Activated naive CD4-positive, alpha-beta T cell treated with anti-CD3 and anti-CD28 coated beads for 36 hours (primary cell): ENCODE measurements at regions not wholly inside any gene's neighbourhood (a gene's known extent, or its start where the extent isn't known, plus 50 kb on each side); places are given as distances from the start of the nearest gene placed in this dataset.
"Not testable (repeated sequence)": the region's sequence is repeated elsewhere in the genome, so short reads cannot be mapped to it uniquely, and the experiment has no call there.

ENCODE experiments used
- CTCF ChIA-PET: fragments of 350-600 bp; sonication (Branson Sonifier 250); formaldehyde crosslinking; loops from one replicate; lab custom pipeline; 2021; ENCODE audit warnings: antibody characterized with exemption; lab: Charles Lee
- DNase-seq: peaks from one replicate; pipeline ENCODE4 v3.0.0-alpha.2; 2020
- H3K27ac Mint-ChIP-seq: one replicate; pipeline ENCODE4 v1.8.0; 2021; ENCODE audit warnings: mild to moderate bottlenecking, mixed read lengths
- H3K27me3 Mint-ChIP-seq: one replicate; pipeline ENCODE4 v1.8.0; 2021; ENCODE audit warnings: low read depth, mixed read lengths
- H3K36me3 Mint-ChIP-seq: one replicate; pipeline ENCODE4 v1.8.0; 2021; ENCODE audit warnings: low read depth, mixed read lengths
- H3K4me1 Mint-ChIP-seq: one replicate; pipeline ENCODE4 v1.8.0; 2021; ENCODE audit warnings: low read depth, mixed read lengths
- H3K4me3 Mint-ChIP-seq: one replicate; pipeline ENCODE4 v1.8.0; 2021; ENCODE audit warnings: mild to moderate bottlenecking, moderate library complexity, mixed read lengths
- H3K9me3 Mint-ChIP-seq: one replicate; pipeline ENCODE4 v1.8.0; 2021; ENCODE audit warnings: mixed read lengths
- intact Hi-C: fragments of 100-400 bp; cut with micrococcal nuclease; formaldehyde crosslinking; loops from one replicate; pipeline ENCODE4 v1.15.1; 2023

- Mint-ChIP-seq H3K9me3 (peaks cover 1% of the 10 kb centered on the region), H3K36me3 (no peaks in the 10 kb centered on the region), H3K27me3 (no peaks in the 10 kb centered on the region), H3K4me1 (no peaks in the 10 kb centered on the region), H3K27ac (no peak overlapping the region), H3K4me3 (no peak overlapping the region)
- no peak for DNase-seq
- CTCF ChIA-PET = no interaction called here
- intact Hi-C loops = no loop called here
Measured at GRCh38 chr3:34155666-34156065, 357.2 kb downstream of the PDCD6IP start.

- H3K27me3 Mint-ChIP-seq = no peaks in the 10 kb centered on the region
Measured at GRCh38 chr3:34157491-34157890, 359.1 kb downstream of the PDCD6IP start.

DNA sequence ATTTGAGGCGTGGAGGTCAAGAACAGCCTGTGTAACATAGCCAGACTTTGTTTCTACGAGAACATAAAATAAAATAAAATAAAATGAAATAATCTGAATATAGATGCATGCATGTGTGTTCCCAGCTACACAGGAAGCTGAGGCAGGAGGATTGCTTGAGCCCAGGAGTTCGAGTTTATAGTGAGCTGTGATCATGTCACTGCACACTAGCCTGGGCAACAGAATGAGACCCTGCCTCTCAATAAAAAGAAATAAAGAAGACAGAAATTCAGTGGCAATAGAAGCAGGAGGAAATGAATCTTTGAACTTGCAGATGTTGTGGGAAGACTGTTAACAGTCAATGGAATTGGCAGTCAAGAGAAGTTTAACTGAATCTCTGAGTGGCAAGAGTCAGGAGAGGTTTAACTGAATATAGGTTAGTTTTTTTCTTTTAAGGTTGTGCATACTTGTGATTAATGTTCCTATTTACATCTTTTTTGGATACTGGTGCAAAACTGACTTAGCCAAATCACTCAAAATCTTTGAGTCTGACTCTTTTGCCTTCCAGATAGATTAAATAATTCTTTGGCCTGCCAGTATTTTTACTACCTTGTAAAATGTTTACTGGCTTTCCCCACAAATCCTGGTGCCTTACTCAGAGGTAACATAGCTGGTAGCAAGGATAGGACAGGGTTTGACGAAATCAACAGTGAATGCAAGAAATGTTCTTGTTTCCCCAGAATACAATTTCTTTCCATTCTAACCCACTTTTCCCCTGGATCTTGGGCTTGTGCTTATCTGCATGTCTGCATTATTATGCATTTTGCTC is 361.4 kb downstream of the PDCD6IP start:
- intact Hi-C loops = no loop called here
- CTCF ChIA-PET = no interaction called here

More at GRCh38 chr3:34157491-34157890, 359.1 kb downstream of the PDCD6IP start:
- H3K36me3 Mint-ChIP-seq = no peaks in the 10 kb centered on the region
- peaks cover 1% of the 10 kb centered on the region for H3K9me3 Mint-ChIP-seq
- H3K27ac Mint-ChIP-seq = no peak overlapping the region
- H3K4me3 Mint-ChIP-seq = no peak overlapping the region
- CTCF ChIA-PET = no interaction called here
- intact Hi-C loops = no loop called here
- H3K4me1 Mint-ChIP-seq = no peaks in the 10 kb centered on the region
- DNase-seq = no peak

GRCh38 chr3:34169636-34170035 is 371.2 kb downstream of the PDCD6IP start:
- DNase-seq, H3K27ac Mint-ChIP-seq, H3K9me3 Mint-ChIP-seq, H3K4me1 Mint-ChIP-seq, H3K4me3 Mint-ChIP-seq, H3K36me3 Mint-ChIP-seq, intact Hi-C loops, H3K27me3 Mint-ChIP-seq: not testable (repeated sequence)
- CTCF ChIA-PET = interaction anchor here (0.5 kb wide), 1 partner anchor 258 kb away, joined by 3 read pairs; no protein-coding TSS in a partner anchor

More for the DNA sequence above, 361.4 kb downstream of the PDCD6IP start:
- Mint-ChIP-seq H3K4me3 (no peak overlapping the region), H3K36me3 (no peaks in the 10 kb centered on the region), H3K4me1 (no peaks in the 10 kb centered on the region), H3K9me3 (peaks cover 1% of the 10 kb centered on the region), H3K27me3 (no peaks in the 10 kb centered on the region), H3K27ac (no peak overlapping the region)
- DNase-seq = no peak

- CTCF ChIA-PET = no interaction called here
- no peak for DNase-seq
- Mint-ChIP-seq H3K9me3 (peaks cover 3% of the 10 kb centered on the region), H3K27ac (no peak overlapping the region), H3K36me3 (no peaks in the 10 kb centered on the region), H3K27me3 (peaks cover 7% of the 10 kb centered on the region), H3K4me3 (no peak overlapping the region), H3K4me1 (peaks cover 3% of the 10 kb centered on the region)
- intact Hi-C loops = no loop called here
Measured at GRCh38 chr3:34174740-34175139, 376.3 kb downstream of the PDCD6IP start.

- DNase-seq = no peak
- Mint-ChIP-seq H3K4me3 (no peak overlapping the region), H3K27ac (no peak overlapping the region), H3K27me3 (peaks cover 7% of the 10 kb centered on the region), H3K4me1 (peaks cover 3% of the 10 kb centered on the region), H3K9me3 (peaks cover 3% of the 10 kb centered on the region), H3K36me3 (no peaks in the 10 kb centered on the region)
- intact Hi-C loops = no loop called here
- CTCF ChIA-PET = no interaction called here
Measured at GRCh38 chr3:34175636-34176176, 377.3 kb downstream of the PDCD6IP start.

- CTCF ChIA-PET = no interaction called here
- Mint-ChIP-seq H3K4me3 (no peak overlapping the region), H3K36me3 (no peaks in the 10 kb centered on the region), H3K27me3 (peaks cover 7% of the 10 kb centered on the region), H3K4me1 (peaks cover 3% of the 10 kb centered on the region), H3K27ac (no peak overlapping the region), H3K9me3 (peaks cover 3% of the 10 kb centered on the region)
- no peak for DNase-seq
- intact Hi-C loops = no loop called here
Measured at GRCh38 chr3:34176723-34177122, 378.3 kb downstream of the PDCD6IP start.

DNA sequence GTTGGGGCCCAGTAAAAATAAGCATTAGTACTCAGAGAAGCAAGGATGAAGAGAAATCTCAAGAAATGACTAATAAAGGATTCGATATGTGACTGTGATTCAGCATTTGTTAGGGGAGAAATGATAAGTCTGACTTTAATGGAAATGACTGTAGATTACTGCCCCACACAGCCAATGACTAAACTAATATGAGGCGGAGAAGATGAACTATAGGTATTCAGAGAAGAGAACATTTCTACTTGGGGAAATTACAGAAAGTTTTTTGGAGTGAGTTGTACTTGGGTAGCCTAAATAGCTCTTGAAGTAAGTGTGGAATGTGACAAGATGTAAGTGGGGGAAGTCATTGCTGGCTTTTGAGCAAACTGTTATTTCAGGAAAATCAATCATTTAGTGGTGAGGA is 380.0 kb downstream of the PDCD6IP start:
- no peak overlapping the region for H3K27ac Mint-ChIP-seq
- H3K9me3 Mint-ChIP-seq = peaks cover 3% of the 10 kb centered on the region
- intact Hi-C loops = no loop called here
- CTCF ChIA-PET = no interaction called here
- peaks cover 6% of the 10 kb centered on the region for H3K27me3 Mint-ChIP-seq
- no peak overlapping the region for H3K4me3 Mint-ChIP-seq
- no peak for DNase-seq
- H3K4me1 Mint-ChIP-seq = peaks cover 3% of the 10 kb centered on the region
- no peaks in the 10 kb centered on the region for H3K36me3 Mint-ChIP-seq

GRCh38 chr3:34179716-34180115 is 381.3 kb downstream of the PDCD6IP start:
- peaks cover 10% of the 10 kb centered on the region for H3K27me3 Mint-ChIP-seq
- no peak for DNase-seq
- H3K4me1 Mint-ChIP-seq = peaks cover 8% of the 10 kb centered on the region
- no peaks in the 10 kb centered on the region for H3K36me3 Mint-ChIP-seq
- intact Hi-C loops = no loop called here
- H3K4me3 Mint-ChIP-seq = no peak overlapping the region
- CTCF ChIA-PET = no interaction called here
- H3K9me3 Mint-ChIP-seq = no peaks in the 10 kb centered on the region
- no peak overlapping the region for H3K27ac Mint-ChIP-seq

- Mint-ChIP-seq H3K27me3 (peaks cover 10% of the 10 kb centered on the region), H3K4me1 (peaks cover 10% of the 10 kb centered on the region), H3K27ac (no peak overlapping the region), H3K4me3 (no peak overlapping the region), H3K9me3 (no peaks in the 10 kb centered on the region), H3K36me3 (no peaks in the 10 kb centered on the region)
- intact Hi-C loops = no loop called here
- CTCF ChIA-PET = no interaction called here
- DNase-seq = no peak
Measured at GRCh38 chr3:34180532-34180931, 382.1 kb downstream of the PDCD6IP start.

- intact Hi-C loops = no loop called here
- H3K4me3 Mint-ChIP-seq = no peak overlapping the region
- peaks cover 10% of the 10 kb centered on the region for H3K4me1 Mint-ChIP-seq
- H3K36me3 Mint-ChIP-seq = no peaks in the 10 kb centered on the region
- no peak overlapping the region for H3K27ac Mint-ChIP-seq
- CTCF ChIA-PET = no interaction called here
- peaks cover 7% of the 10 kb centered on the region for H3K27me3 Mint-ChIP-seq
- DNase-seq = no peak
- no peaks in the 10 kb centered on the region for H3K9me3 Mint-ChIP-seq
Measured at GRCh38 chr3:34183114-34183513, 384.7 kb downstream of the PDCD6IP start.

GRCh38 chr3:34183611-34184340 is 385.3 kb downstream of the PDCD6IP start:
- intact Hi-C loops = no loop called here
- DNase-seq = no peak
- CTCF ChIA-PET = no interaction called here
- H3K4me3 Mint-ChIP-seq = no peak overlapping the region
- H3K27me3 Mint-ChIP-seq = peaks cover 7% of the 10 kb centered on the region
- peaks cover 7% of the 10 kb centered on the region for H3K4me1 Mint-ChIP-seq
- no peaks in the 10 kb centered on the region for H3K9me3 Mint-ChIP-seq
- no peaks in the 10 kb centered on the region for H3K36me3 Mint-ChIP-seq
- no peak overlapping the region for H3K27ac Mint-ChIP-seq
